Endothelial cell of umbilical vein (primary cell): ENCODE measurements at regions not wholly inside any gene's neighbourhood (a gene's known extent, or its start where the extent isn't known, plus 50 kb on each side); places are given as distances from the start of the nearest gene placed in this dataset.

Source experiments
- BruUV-seq: library from RNA; stranded (reverse); fragments of 400-500 nt; replicated peaks from 2 replicates; lab custom pipeline; 2021; lab: Mats Ljungman, UMichigan
- CTCF ChIA-PET: fragments of 300-600, 350-600 bp; sonication (Branson Sonifier 250); formaldehyde crosslinking; loops from one replicate; lab custom pipeline; 2021; ENCODE audit warnings: antibody characterized with exemption, inconsistent platforms; lab: Charles Lee
- POLR2A ChIA-PET: fragments of 300-600, 350-600 bp; sonication (Branson Sonifier 250); formaldehyde crosslinking; loops from one replicate; lab custom pipeline; 2021; ENCODE audit warnings: antibody characterized with exemption, inconsistent platforms; lab: Charles Lee
- DNase-seq: peaks from one replicate; pipeline ENCODE4 v3.0.0-alpha.2; 2011; ENCODE audit warnings: low read depth, low spot score
- FAIRE-seq: peaks from 2 replicates; lab custom pipeline; 2011; peaks lifted over from hg19 to GRCh38; lab: Jason Lieb, UNC
- H2AFZ ChIP-seq: 2 replicates; pipeline ENCODE4 v1.6.0; 2012; ENCODE audit warnings: low read depth, low read length, control low read depth, inconsistent platforms
- H3K27ac ChIP-seq: 2 replicates; pipeline ENCODE4 v1.5.1; 2011; ENCODE audit warnings: low read depth, mild to moderate bottlenecking, control low read depth, low read length, moderate library complexity; ENCODE audit not compliant: insufficient read depth
- H3K27me3 ChIP-seq, 2 experiments: 2 replicates each; pipeline versions ENCODE4 v1.6.0 to v1.6.1; 2011; ENCODE audit warnings: low read length in 2 of 2, mixed read lengths in 1 of 2; ENCODE audit not compliant: control insufficient read depth in 2 of 2, insufficient read depth in 2 of 2
- H3K36me3 ChIP-seq, 2 experiments: 2 replicates in 1 of 2; 3 replicates in 1 of 2; pipeline ENCODE4 v1.5.1; 2011; ENCODE audit warnings: low read length in 2 of 2, mild to moderate bottlenecking in 1 of 2, moderate library complexity in 1 of 2; ENCODE audit not compliant: control insufficient read depth in 2 of 2, insufficient read depth in 2 of 2; ENCODE audit errors: extremely low read depth in 1 of 2
- H3K4me1 ChIP-seq: 3 replicates; pipeline ENCODE4 v1.5.1; 2011; ENCODE audit warnings: mild to moderate bottlenecking, low read length; ENCODE audit not compliant: control insufficient read depth, insufficient read depth; ENCODE audit errors: extremely low read depth
- H3K4me2 ChIP-seq: 2 replicates; pipeline ENCODE4 v1.6.1; 2011; ENCODE audit warnings: low read length, control low read depth, mixed read lengths; ENCODE audit not compliant: insufficient read depth
- H3K4me3 ChIP-seq, 3 experiments: fragments of 200-600 bp in 1 of 3; sonication (generic), shearing (Covaris generic) in 1 of 3; replicated peaks in 1 of 3; 2 replicates each; pipeline ENCODE4 v1.5.1; 2011 to 2016; ENCODE audit warnings: control low read depth in 3 of 3, low read length in 3 of 3, mild to moderate bottlenecking in 2 of 3, inconsistent platforms in 1 of 3, low read depth in 1 of 3, moderate library complexity in 1 of 3; ENCODE audit not compliant: insufficient read depth in 1 of 3
- H3K79me2 ChIP-seq: 2 replicates; pipeline ENCODE4 v1.6.0; 2012; ENCODE audit warnings: low read length, inconsistent platforms; ENCODE audit not compliant: control insufficient read depth, insufficient read depth
- H3K9ac ChIP-seq: replicated peaks from 2 replicates; pipeline ENCODE3; 2011; ENCODE audit warnings: low read length, control low read depth; ENCODE audit not compliant: insufficient read depth; ENCODE audit errors: extremely low read depth
- H3K9me1 ChIP-seq: replicated peaks from 3 replicates; pipeline ENCODE4 v1.6.0; 2011; ENCODE audit warnings: mild to moderate bottlenecking, low read length; ENCODE audit not compliant: control insufficient read depth, insufficient read depth; ENCODE audit errors: extremely low read depth
- H3K9me3 ChIP-seq: replicated peaks from 2 replicates; pipeline ENCODE4 v1.5.1; 2012; ENCODE audit warnings: low read length, inconsistent platforms; ENCODE audit not compliant: control insufficient read depth, insufficient read depth
- H4K20me1 ChIP-seq: replicated peaks from 2 replicates; pipeline ENCODE3; 2011; ENCODE audit warnings: mild to moderate bottlenecking, low read length; ENCODE audit not compliant: control insufficient read depth, insufficient read depth; ENCODE audit errors: extremely low read depth
- CTCF ChIP-seq, 2 donors: IDR thresholded peaks; 1 replicate in 1 of 2; 2 replicates in 1 of 2; pipeline ENCODE4 v1.5.1; 2011; ENCODE audit warnings: low read length in 2 of 2, mild to moderate bottlenecking in 2 of 2, moderate library complexity in 2 of 2, control low read depth in 1 of 2, inconsistent platforms in 1 of 2, low read depth in 1 of 2; ENCODE audit not compliant: insufficient read depth in 1 of 2; ENCODE audit errors: extremely low read depth in 1 of 2
- EZH2 ChIP-seq: IDR thresholded peaks from 2 replicates; pipeline ENCODE4 v1.6.1; 2012; ENCODE audit warnings: borderline replicate concordance, low read depth, mild to moderate bottlenecking, moderate library complexity, low read length, inconsistent platforms; ENCODE audit not compliant: severe bottlenecking
- FOS ChIP-seq: IDR thresholded peaks from 2 replicates; pipeline ENCODE4 v1.6.1; 2011; ENCODE audit warnings: mild to moderate bottlenecking, low read length, moderate library complexity, borderline replicate concordance; ENCODE audit not compliant: insufficient read depth
- GATA2 ChIP-seq: IDR thresholded peaks from 2 replicates; pipeline ENCODE4 v1.7.0; 2011; ENCODE audit warnings: low read depth, mild to moderate bottlenecking, moderate library complexity, mixed read lengths, low read length; ENCODE audit not compliant: insufficient read length, insufficient read depth
- JUN ChIP-seq: IDR thresholded peaks from 2 replicates; pipeline ENCODE4 v1.6.1; 2011; ENCODE audit warnings: borderline replicate concordance, low read depth; ENCODE audit not compliant: insufficient read length, insufficient read depth
- MAX ChIP-seq: IDR thresholded peaks from 2 replicates; pipeline ENCODE4 v1.6.1; 2011; ENCODE audit not compliant: insufficient read depth, insufficient read length
- MYC ChIP-seq: IDR thresholded peaks from one replicate; pipeline ENCODE4 v1.6.1; 2011; ENCODE audit warnings: mild to moderate bottlenecking, low read depth, low read length
- POLR2A ChIP-seq: IDR thresholded peaks from 2 replicates; pipeline ENCODE4 v1.6.1; 2012; ENCODE audit warnings: low read depth, mild to moderate bottlenecking, control low read depth, low read length
- POLR2AphosphoS5 ChIP-seq: IDR thresholded peaks from 2 replicates; pipeline ENCODE4 v1.6.1; 2012; ENCODE audit warnings: low read depth, mild to moderate bottlenecking, control low read depth, low read length, moderate library complexity; ENCODE audit not compliant: insufficient read depth
- dilution Hi-C: fragments of 300-500 bp; cut with MboI; formaldehyde crosslinking; loops from one replicate; pipeline ENCODE4 v1.15.0; 2019; ENCODE audit warnings: low sequenced_read_pairs; ENCODE audit not compliant: extremely low pct_ligation_motif_present
- intact Hi-C: fragments of 100-400 bp; cut with micrococcal nuclease; formaldehyde crosslinking; loops from one replicate; pipeline ENCODE4 v1.10.0; 2022

- Histone ChIP-seq H2AFZ (no peak overlapping the region), H3K9ac (no peak overlapping the region), H3K4me3 (no peak overlapping the region), H3K27ac (no peak overlapping the region), H3K9me3 (no peaks in the 10 kb centered on the region), H3K4me1 (no peaks in the 10 kb centered on the region), H4K20me1 (no peaks in the 10 kb centered on the region), H3K27me3 (peaks cover 2% of the 10 kb centered on the region in 2 experiments), H3K9me1 (no peaks in the 10 kb centered on the region), H3K36me3 (no peaks in the 10 kb centered on the region), H3K79me2 (no peaks in the 10 kb centered on the region), H3K4me2 (no peak overlapping the region)
- TF ChIP-seq CTCF (IDR thresholded peaks at IDR 0.05; ENCODE audit: extremely low read depth in 1 of 2, insufficient read depth in 1 of 2, low read depth in 1 of 2, low read length in 2 of 2) (no peak), POLR2A (no peak), GATA2 (no peak), MAX (no peak), FOS (no peak), EZH2 (no peak), JUN (no peak), POLR2AphosphoS5 (no peak), MYC (no peak)
- ChIA-PET CTCF (interaction anchor here (1.6 kb wide), 1 partner anchor 10 kb away, joined by 5 read pairs; no protein-coding TSS in a partner anchor), POLR2A (no interaction called here)
- FAIRE-seq (no peak), DNase-seq (no peak)
- dilution Hi-C loops = no loop called here
- intact Hi-C loops = no loop called here
- BruUV-seq = no TSS peak
Observed at GRCh38 chr5:53160895-53161294, 51.3 kb upstream of the MOCS2 start.
